ENCODE measurements at regions not wholly inside any gene's neighbourhood (a gene's known extent, or its start where the extent isn't known, plus 50 kb on each side); places are given as distances from the start of the nearest gene placed in this dataset.

- DNase-seq, result no peak
These were observed 92.9 kb upstream of the SYNDIG1 start for GRCh38 chr20:24376311-24377099.

GRCh38 chr20:24373372-24373771, 96.1 kb upstream of the SYNDIG1 start:
- no peak for DNase-seq

- DNase-seq, result no peak
These were observed 98.3 kb upstream of the SYNDIG1 start for GRCh38 chr20:24370911-24371695.

- DNase-seq, result no peak
These were observed 99.2 kb upstream of the SYNDIG1 start for GRCh38 chr20:24370249-24370648.

GRCh38 chr20:24368253-24368652, 101.2 kb upstream of the SYNDIG1 start:
- no peak for DNase-seq

- DNase-seq, result no peak
These were observed 103.0 kb upstream of the SYNDIG1 start for GRCh38 chr20:24366336-24367004.

- no peak for DNase-seq
These were observed 103.8 kb upstream of the SYNDIG1 start for GRCh38 chr20:24365670-24366069.

- no peak for DNase-seq
These were observed 104.9 kb upstream of the SYNDIG1 start for GRCh38 chr20:24364482-24364881.

GRCh38 chr20:24363031-24363430, 106.4 kb upstream of the SYNDIG1 start:
- DNase-seq, result no peak

GRCh38 chr20:24362080-24362479, 107.3 kb upstream of the SYNDIG1 start:
- DNase-seq, result no peak

GRCh38 chr20:24361541-24361940, 107.9 kb upstream of the SYNDIG1 start:
- DNase-seq, result no peak

GRCh38 chr20:24360531-24360930, 108.9 kb upstream of the SYNDIG1 start:
- DNase-seq, result no peak

GRCh38 chr20:24359321-24360027, 110.0 kb upstream of the SYNDIG1 start:
- DNase-seq, result no peak

- DNase-seq, result no peak
These were observed 111.5 kb upstream of the SYNDIG1 start for GRCh38 chr20:24357931-24358330.

- no peak for DNase-seq
These were observed 112.3 kb upstream of the SYNDIG1 start for GRCh38 chr20:24357177-24357576.

GRCh38 chr20:24353135-24353690, 116.2 kb upstream of the SYNDIG1 start:
- no peak for DNase-seq

- no peak for DNase-seq
These were observed 118.5 kb upstream of the SYNDIG1 start for GRCh38 chr20:24350923-24351368.

GRCh38 chr20:24341781-24342180, 127.6 kb upstream of the SYNDIG1 start:
- no peak for DNase-seq

- DNase-seq, result no peak
These were observed 128.5 kb upstream of the SYNDIG1 start for GRCh38 chr20:24340933-24341332.

- DNase-seq, result no peak
These were observed 130.2 kb upstream of the SYNDIG1 start for GRCh38 chr20:24339210-24339641.

GRCh38 chr20:24337551-24337950, 131.9 kb upstream of the SYNDIG1 start:
- no peak for DNase-seq

- DNase-seq, result no peak
These were observed 132.4 kb upstream of the SYNDIG1 start for GRCh38 chr20:24337069-24337468.

- no peak for DNase-seq
These were observed 134.6 kb upstream of the SYNDIG1 start for GRCh38 chr20:24334830-24335229.

Measured in bone marrow (tissue), 2 donors.